Type B pancreatic cell (in vitro differentiated cells): ENCODE measurements at regions not wholly inside any gene's neighbourhood (a gene's known extent, or its start where the extent isn't known, plus 50 kb on each side); places are given as distances from the start of the nearest gene placed in this dataset.

Experiments used
- DNase-seq: peaks from one replicate; pipeline ENCODE4 v3.0.0; 2021; ENCODE audit warnings: mixed read lengths; ENCODE audit not compliant: unreplicated experiment; ENCODE audit errors: extremely low spot score
- H3K27ac Mint-ChIP-seq: 2 replicates; pipeline ENCODE4 v1.8.0; 2021; ENCODE audit warnings: mild to moderate bottlenecking, mixed read lengths
- H3K27me3 Mint-ChIP-seq: 2 replicates; pipeline ENCODE4 v1.8.0; 2021; ENCODE audit warnings: mixed read lengths
- H3K36me3 Mint-ChIP-seq: 2 replicates; pipeline ENCODE4 v1.8.0; 2021; ENCODE audit warnings: mixed read lengths
- H3K4me1 Mint-ChIP-seq: one replicate; pipeline ENCODE4 v1.8.0; 2021; ENCODE audit warnings: mixed read lengths; ENCODE audit not compliant: unreplicated experiment
- H3K4me3 Mint-ChIP-seq: 2 replicates; pipeline ENCODE4 v1.8.0; 2021; ENCODE audit warnings: mild to moderate bottlenecking, mixed read lengths
- H3K9me3 Mint-ChIP-seq: 2 replicates; pipeline ENCODE4 v1.8.0; 2021; ENCODE audit warnings: mixed read lengths
- TF ChIP-seq, protein P1 (sequence below): fragments of 200-600 bp; sonication (generic); conservative IDR thresholded peaks from 2 replicates; pipeline ENCODE4 v1.5.0; 2021; ENCODE audit warnings: antibody characterized with exemption, mild to moderate bottlenecking

DNA sequence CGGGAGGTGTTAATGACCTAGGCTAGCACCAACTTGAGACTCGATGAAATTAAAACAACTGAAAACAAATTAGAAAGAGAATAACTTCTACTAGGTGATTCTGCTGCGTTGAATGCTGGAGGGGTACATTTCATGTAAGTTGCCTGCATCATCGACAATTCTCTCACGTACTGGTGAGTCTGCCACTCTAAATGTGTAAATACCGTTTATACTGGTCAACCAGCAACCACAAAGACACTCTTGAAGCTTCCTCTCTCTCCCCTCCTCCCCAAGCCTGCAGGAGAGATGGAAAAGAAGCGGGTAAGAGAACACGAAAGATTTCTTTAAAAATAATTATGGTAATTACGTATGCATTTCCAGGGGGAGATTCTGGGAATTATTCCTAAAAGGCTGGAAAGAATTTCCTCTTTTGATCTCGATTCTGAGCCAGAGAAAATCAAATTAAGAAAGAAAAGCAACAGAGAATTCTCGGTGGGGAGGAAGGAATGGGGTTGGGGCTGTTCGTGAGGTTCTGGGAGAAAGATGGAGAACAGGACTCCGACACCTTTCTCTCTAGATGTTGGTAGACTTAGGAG is 68.6 kb upstream of the MRTFB start:
- DNase-seq = no peak
- Mint-ChIP-seq H3K27me3 (peaks cover 2% of the 10 kb centered on the region), H3K4me1 (peaks cover 42% of the 10 kb centered on the region), H3K4me3 (peak overlapping the region; percentile 87), H3K36me3 (no peaks in the 10 kb centered on the region), H3K9me3 (no peaks in the 10 kb centered on the region), H3K27ac (peak overlapping the region; percentile 74)
- TF ChIP-seq, protein P1, sequence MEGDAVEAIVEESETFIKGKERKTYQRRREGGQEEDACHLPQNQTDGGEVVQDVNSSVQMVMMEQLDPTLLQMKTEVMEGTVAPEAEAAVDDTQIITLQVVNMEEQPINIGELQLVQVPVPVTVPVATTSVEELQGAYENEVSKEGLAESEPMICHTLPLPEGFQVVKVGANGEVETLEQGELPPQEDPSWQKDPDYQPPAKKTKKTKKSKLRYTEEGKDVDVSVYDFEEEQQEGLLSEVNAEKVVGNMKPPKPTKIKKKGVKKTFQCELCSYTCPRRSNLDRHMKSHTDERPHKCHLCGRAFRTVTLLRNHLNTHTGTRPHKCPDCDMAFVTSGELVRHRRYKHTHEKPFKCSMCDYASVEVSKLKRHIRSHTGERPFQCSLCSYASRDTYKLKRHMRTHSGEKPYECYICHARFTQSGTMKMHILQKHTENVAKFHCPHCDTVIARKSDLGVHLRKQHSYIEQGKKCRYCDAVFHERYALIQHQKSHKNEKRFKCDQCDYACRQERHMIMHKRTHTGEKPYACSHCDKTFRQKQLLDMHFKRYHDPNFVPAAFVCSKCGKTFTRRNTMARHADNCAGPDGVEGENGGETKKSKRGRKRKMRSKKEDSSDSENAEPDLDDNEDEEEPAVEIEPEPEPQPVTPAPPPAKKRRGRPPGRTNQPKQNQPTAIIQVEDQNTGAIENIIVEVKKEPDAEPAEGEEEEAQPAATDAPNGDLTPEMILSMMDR = no peak

DNA sequence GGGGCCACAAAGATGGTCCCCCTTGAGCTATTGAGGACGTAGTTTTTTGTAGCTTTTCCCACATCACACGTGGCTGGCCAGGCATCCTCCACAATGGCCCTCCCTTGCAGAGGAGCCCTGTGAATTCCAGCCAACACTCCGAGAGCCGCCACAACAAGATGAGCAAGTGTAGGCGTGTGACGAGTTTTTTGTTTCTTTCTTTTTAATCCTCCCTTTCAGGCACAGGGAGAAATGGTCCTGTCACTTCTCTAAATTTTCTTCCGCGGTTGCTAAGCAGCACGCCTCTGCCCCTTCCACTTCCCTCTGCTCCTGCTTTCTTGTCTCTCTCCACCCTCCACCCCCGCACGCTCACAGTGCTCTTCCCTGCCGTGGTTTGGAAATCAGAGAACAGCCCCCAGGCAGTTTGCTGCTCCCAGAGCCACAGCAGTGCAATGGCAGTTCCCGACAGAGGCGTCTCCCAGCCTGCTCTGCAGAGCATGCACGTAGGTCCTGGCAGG is 68.0 kb upstream of the MRTFB start:
- Mint-ChIP-seq H3K27ac (peak overlapping the region; percentile 74), H3K36me3 (no peaks in the 10 kb centered on the region), H3K4me1 (peaks cover 41% of the 10 kb centered on the region), H3K4me3 (peak overlapping the region; percentile 87), H3K27me3 (peaks cover 2% of the 10 kb centered on the region), H3K9me3 (no peaks in the 10 kb centered on the region)
- TF ChIP-seq, protein P1 = peak; percentile 36
- DNase-seq = peak; percentile 82

DNA sequence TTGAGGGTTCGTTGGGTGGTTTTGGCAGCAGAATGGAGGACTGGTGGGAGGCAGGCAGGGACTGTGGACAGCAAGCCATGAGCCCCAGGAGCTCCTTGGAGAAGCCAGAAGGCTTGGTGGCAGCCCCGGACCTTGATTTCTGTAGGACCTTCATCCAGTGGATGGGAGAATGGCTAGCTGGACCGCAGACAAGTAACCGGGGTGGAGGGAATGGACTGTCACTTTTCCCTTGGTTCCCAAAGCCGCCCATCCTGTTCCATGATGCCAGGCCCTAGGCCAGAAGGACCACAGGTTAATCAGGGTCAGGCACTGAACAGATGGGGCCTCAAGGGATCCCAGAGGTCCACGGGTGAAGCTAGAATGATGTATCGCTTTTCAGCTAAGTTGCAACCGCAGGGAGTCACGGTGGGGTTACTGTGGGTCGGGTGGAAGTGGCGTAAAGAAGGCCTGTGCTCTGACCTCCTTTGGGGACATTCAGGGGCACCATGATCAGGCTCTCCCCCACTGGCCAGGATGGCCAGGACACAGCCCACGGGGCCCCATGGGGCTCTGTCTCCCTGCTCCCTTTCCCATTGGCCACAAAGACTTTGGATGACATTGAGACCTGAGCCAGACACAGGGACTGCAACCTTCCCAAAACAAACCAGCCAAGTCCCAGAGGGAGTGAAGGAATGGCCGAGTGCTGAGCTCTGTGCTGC is 66.9 kb upstream of the MRTFB start:
- DNase-seq = no peak
- Mint-ChIP-seq H3K36me3 (no peaks in the 10 kb centered on the region), H3K27ac (no peak overlapping the region), H3K4me3 (no peak overlapping the region), H3K27me3 (peaks cover 2% of the 10 kb centered on the region), H3K4me1 (peaks cover 41% of the 10 kb centered on the region), H3K9me3 (no peaks in the 10 kb centered on the region)
- TF ChIP-seq, protein P1 = no peak

DNA sequence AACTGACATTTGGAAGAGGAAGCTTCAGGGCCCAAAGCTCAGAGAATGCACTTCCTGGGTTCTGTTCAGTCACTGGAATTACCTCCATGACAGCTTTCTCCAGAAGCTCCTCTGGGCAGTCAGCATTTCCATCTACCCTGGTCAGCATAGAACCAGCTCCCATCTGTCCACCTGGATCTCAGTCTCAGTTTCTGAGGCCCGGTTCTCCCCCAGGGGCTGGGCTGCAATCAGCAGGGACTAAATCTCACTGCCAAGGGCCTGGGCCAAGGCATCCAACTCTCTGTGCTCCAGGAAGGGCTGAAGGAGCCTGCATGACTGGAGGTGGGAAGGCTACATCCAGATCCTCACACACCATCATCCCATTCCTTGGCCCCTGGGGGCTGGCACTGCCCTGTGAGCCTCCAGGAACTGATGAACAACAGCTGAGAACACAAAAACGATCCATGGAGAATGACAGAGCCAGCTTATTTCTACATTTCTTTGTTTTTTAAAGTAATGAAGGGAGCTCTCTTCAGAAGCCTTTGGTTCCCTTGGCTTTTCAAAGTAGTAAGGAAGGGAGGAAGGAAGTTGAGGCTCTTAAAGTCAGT is 66.3 kb upstream of the MRTFB start:
- Mint-ChIP-seq H3K4me1 (peaks cover 42% of the 10 kb centered on the region), H3K36me3 (no peaks in the 10 kb centered on the region), H3K9me3 (no peaks in the 10 kb centered on the region), H3K27me3 (peaks cover 5% of the 10 kb centered on the region), H3K27ac (no peak overlapping the region), H3K4me3 (no peak overlapping the region)
- TF ChIP-seq, protein P1 = no peak
- DNase-seq = no peak

DNA sequence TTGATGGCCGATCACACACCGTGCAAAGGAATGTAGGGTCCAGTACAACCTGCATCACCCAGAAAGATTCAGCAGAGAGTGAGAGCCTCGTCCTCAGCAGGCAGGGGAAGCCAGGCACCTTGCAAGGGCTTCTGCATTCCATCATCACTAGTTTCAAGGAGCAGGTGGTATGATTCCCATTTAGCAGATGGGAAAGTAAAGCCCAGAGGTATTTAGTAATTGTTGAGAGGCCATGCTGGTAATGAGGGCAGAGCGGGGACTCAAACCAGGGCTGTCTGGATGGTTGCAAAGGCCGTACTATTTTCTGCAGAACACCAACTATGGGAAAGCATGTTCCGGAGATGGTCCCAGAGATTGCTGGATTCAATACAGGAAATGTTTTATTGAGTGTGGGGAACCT is 65.8 kb upstream of the MRTFB start:
- no peak for DNase-seq
- H3K4me3 Mint-ChIP-seq = no peak overlapping the region
- no peaks in the 10 kb centered on the region for H3K9me3 Mint-ChIP-seq
- H3K36me3 Mint-ChIP-seq = no peaks in the 10 kb centered on the region
- H3K27ac Mint-ChIP-seq = no peak overlapping the region
- TF ChIP-seq, protein P1 = no peak
- H3K27me3 Mint-ChIP-seq = peaks cover 7% of the 10 kb centered on the region
- H3K4me1 Mint-ChIP-seq = peaks cover 45% of the 10 kb centered on the region
